ENCODE measurements at regions not wholly inside any gene's neighbourhood (a gene's known extent, or its start where the extent isn't known, plus 50 kb on each side); places are given as distances from the start of the nearest gene placed in this dataset.

DNA sequence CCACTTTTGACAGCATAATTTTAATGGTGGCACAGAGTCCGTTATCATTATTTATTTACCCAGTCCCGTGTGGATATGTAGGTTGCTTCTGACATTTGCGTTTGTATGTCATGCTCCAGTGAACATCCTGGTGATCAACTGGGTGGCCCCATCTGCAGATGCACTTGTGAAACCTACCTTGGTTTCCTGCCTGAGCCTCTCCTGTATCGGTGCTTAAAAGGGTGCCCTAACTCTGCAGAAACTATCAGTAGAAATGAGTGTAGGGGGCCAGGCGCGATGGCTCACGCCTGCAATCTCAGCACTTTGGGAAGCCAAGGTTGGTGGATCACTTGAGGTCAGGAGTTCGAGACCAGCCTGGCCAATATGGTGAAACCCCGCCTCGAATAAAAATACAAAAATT lies 92.1 kb upstream of the IER5L start:
- DNase-seq (ENCODE audit: low read depth, low spot score) = no peak

DNA sequence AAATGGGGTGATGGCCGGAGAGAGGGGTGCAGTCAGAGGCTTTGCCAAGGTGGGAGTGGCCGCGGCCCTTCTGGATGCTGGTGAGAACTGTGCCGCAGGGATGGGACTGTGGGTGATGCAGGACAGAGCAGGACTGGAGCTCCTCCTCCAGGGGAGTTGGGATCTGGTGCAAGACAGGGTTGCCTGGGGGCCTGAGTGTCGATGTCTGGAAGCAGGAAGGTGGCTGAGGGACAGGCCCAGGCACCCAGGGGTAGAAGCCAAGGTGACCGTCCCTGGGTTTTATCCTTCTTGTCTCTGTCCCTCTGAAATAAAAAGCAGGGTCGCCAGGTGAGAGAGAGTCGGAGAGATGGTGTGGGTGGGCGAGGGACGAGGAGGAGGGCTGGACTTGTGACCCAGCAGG lies 89.1 kb upstream of the IER5L start:
- no peak for DNase-seq (ENCODE audit: low read depth, low spot score)

DNA sequence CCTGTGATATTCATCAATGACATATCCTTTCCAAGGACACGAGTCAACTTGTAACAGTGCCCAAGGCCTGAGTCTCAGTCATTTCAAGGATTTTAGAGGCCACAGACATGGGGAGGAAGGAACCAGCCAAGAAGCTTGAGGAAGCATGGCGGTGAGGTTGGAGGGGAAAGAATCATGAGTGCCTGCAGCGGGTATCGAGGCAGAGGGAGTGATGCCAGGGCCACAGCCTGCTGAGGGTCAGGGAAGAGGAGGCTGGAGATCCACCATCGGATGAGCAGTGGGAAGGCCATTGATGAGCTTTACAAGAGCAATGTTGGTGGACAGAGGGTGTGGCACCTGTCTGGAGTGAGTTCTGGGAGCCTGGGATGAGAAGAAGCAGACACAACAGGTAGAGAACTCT lies 88.5 kb upstream of the IER5L start:
- DNase-seq (ENCODE audit: low read depth, low spot score) = no peak

DNA sequence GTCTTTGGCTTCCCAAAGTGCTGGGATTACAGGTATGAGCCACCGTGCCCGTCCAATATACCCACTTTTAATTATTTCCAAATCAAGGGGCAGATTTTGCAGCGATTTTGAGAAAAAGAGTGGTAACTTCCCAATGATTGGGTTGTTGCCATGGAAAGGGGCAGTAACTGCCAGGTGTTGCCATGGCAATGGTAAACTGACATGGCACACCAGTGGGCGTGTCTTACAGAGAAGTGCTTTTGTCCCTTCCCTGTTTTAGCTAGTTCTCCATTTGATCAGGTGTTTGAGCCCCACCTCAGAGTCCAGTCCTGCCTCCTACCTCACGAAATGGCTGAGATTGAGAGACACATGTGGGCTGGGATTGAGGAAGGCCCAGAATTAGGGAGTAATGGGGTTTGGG lies 86.3 kb upstream of the IER5L start:
- DNase-seq (ENCODE audit: low read depth, low spot score) = no peak

DNA sequence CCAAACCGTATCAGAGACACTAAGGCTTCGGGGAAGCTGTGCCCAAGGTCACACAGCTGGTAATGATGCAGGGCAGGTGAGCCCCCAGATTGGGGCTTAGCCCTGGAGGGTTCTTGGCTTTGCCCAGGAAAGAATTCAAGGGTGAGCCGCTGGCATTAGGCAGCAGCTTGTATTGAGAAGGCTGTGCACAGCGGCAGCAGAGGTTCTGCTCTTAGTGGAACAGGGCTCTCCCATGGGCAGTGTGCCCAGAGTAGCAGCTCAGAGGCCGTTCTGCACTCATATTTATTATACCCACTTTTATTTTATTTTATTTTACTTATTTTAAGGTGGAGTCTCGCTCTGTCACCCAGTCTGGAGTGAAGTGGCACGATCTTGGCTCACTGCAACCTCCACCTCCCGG lies 85.8 kb upstream of the IER5L start:
- no peak for DNase-seq (ENCODE audit: low read depth, low spot score)

DNA sequence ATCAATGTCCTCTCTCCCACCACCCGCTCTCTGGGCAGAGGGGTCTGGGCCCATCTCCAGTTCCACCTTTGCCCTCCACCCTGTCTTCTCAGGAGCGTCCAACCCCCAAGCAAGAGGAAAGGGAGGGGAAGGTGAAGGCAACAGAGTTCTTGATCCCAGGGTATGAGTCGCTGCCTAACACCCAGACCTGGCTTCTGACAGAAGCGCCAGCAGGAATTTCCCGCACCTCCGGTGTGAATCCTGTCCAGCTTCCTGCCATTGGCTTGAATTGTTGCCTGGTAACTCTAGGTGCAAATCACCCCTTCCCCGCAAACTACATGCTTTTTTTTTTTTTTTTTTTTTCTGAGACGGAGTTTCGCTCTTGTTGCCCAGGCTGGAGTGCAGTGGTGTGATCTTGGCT lies 84.2 kb upstream of the IER5L start:
- no peak for DNase-seq (ENCODE audit: low read depth, low spot score)

DNA sequence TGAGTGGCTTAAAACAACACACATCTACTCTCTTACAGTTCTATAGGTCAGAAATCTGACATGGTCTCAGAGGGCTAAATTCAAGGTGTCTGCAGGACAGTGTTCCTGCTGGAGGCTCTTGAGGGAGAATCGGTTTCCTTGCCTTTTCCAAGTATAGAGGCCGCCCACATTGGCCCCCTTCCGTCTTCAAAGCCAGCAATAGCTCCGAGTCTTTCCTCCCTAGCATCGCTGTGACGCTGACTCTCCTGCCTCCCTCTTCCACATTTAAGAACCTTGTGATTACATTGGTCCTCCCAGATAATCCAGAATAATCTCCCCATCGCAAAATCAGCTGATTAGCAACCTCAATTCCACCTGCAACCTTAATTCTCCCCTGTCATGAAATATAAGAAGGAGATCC lies 81.3 kb upstream of the IER5L start:
- no peak for DNase-seq (ENCODE audit: low read depth, low spot score)

DNA sequence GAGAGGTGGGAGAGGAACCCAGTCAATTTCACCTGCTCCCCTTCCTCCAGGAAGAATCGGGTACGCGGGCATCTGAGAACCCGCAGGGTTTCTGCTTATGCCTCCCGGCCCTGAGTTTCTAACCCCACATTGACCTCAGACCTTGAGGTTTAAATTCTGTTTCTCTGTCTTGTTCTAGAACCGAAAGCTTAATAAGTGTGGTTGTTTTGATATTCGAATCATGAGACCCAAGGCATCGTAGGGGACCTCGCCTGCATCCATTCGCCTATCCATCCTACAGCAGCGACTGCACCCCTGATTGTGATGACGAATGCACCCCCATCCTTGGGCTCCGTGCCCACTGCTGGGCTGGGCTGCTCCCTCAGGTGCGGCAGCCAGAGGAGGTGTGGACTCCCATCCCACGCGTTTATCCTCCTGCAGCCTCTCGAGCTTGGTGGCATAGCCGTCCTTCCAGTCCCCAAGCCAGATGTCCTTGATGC lies 80.8 kb upstream of the IER5L start:
- no peak for DNase-seq (ENCODE audit: low read depth, low spot score)

DNA sequence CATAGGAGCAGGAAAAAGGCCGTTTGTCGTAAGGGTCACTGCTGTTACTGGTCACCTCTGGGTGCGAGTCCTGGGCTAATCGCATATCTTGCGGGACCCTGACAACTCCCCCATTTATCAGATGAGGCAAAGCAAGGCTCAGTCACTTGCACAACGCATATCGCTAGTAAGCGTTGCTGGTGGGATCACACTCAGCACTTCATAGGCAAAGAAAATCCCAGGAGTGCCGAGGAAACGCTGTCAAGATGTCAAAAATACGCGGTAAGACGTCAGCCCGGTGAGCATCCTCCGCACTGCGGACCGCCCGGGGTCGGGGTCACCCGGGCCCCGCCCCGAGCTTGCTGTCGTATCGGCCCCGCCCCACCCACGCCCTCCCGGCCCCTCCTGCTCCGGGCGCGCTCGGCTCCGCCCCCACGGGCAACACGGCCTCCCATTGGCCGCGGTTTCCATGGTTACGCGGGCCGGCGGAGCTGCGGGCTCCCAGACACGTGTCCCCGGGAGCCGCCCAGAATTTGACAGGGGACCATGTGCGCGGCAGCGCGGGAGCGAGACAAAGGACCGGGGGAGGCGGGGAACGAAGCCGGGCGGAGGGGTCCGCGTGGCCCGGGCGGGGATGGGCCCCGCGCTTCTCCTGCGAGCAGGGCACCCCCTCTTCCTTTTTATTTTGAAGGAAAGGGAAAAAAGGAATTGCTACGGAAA lies 80.2 kb upstream of the IER5L start:
- DNase-seq (ENCODE audit: low read depth, low spot score) = peak; percentile 71

DNA sequence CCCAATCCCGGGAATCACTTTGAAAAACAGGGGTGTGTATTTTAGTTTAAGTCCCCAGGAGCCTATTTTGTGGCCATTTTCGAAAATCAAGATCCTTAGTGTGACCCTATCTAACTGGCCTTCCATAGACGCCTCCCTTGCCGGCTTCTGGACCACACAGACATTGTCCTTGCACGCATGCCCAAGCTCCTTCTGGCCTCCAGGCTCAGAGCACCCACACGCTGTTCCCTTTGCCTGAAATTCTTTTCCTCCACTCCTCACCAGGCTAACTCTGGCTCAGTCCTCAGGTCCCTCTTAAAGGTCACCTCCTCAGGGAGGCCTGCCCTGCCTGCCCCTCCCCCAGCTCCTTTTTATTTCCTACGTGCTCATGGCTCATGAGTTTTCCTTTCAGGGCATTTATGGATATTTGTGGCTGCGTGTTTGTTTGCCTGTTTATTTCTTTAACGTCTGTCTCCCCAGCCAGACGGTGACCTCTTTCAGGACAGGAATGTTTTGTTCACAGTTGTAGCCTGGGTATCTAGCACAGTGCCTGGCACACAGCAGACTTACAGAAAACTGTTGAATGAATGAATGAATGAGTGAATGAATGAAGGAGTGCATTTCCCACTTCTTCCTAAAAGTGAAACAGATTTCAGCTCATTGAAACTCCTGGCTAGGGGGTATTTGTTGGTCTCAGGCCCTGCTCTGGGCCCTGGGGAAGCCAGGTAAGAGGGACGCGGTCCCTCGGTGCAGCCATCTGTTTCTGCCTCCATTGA lies 79.1 kb upstream of the IER5L start:
- no peak for DNase-seq (ENCODE audit: low read depth, low spot score)

DNA sequence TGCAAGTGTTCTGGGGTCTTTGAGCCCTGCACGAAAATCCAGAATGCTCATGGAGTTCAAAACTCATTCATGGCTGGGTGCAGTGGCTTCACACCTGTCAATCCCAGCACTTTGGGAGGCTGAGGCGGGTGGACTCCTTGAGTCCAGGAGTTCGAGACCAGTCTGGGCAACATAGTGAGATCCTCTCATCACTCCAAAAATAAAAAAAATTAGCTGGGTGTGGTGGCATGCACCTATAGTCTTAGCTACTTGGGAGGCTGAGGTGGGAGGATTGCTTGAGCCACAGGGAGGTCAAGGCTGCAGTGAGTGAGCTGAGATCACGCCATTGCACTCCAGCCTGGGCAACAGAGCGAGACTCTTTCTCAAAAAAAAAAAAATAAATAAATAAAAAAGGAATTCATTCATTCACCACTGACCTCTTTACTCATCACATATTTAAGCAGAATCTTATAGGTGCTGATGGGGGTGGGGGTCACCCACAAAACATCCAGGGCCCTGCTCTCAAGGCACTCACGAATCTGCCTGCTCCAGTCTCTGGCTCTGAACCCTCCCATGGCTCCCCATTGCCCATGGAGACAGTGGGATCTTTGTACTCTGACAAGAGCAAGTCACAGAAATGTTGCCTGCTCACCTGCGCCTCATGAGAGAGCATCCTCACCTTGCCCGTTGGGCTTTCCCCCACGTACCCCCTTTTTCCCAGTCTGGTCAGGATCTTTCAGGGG lies 76.7 kb upstream of the IER5L start:
- DNase-seq (ENCODE audit: low read depth, low spot score) = no peak

DNA sequence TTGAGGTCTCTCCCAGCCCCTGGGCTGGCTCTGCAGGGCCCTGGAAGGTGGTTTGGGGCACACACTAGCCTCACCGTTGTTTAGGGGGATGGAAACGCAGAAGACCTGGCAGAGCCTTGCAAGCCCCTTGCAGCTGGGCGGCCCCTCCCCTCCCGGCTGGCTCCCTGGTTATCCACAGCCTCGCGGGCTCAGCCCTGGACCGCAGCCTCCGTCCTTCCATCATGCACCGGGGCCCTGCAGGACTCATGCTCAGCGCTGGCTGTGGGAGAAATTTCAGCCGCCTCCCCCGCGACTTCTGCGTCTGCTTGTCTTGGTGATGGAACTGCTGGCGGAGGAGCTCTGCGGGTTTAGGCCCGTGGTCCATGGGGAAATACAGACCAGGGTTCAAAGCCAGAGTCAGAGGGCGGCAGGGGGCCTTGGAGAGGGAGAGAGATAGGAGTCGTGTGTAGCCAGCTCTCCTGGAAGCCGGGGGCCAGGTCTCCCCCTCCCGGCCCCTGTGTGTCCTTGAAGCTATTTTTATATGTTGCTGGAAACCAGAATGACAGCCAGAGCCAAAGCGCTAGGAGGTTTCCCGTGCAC lies 75.8 kb upstream of the IER5L start:
- DNase-seq (ENCODE audit: low read depth, low spot score) = no peak

DNA sequence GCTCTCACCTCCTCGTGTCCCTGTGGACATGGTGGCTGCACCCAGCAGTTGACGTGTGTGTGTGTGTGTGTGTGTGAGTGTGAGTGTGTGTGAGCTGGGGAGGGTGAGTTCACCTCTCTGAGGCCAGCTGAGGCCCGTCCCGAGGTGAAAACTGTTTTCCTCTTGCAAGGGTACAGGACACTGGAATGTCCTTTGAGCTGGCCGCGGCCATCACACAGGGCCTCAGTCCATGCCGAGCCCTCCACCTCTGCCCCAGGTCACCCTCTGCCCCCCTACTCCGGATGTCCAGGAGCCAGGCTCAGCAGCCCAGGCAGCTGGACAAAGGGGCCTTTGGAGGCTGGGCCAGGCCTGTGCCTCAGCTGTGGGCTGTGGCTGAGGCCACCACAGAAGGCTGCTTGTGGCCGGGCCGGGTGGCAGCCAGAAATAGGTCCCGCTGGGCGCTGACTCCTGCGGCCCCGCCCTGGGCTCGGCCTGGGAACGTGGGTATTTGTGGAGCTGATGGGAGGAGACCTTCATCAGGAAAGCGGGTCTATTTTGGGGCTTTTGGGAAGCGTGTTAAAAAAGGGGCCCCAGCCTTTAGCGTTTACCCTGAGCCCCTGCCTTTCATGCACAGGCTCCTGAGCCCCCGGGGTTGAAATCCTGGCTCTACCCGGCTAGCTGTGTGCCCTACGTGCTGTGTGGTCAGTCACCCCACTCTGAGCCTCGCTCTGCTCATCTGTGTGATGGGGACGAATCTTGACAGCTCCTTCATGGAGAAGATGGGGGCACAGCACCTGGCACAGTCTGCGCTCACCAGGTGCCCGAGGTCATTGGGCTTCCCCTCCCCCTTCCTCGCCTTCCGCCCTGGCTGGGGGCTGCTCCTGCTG lies 75.1 kb upstream of the IER5L start:
- DNase-seq (ENCODE audit: low read depth, low spot score) = no peak

DNA sequence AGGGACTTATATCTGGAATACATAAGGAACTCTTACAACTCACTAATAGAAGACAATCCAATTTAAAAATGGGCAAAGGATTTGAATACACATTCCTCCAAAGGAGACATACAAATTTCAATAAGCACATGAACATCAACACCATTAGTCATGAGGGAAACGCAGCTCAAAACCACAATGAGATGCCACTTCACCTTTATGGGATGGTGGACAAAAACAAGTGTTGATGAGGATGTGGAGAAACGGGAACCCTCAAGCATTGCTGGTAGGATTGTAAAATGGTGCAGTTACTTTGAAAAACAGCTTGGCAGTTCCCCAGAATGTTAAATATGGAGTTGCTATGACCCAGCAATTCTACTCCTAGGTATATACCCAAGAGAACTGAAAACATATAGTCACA lies 72.7 kb upstream of the IER5L start:
- no peak for DNase-seq (ENCODE audit: low read depth, low spot score)

DNA sequence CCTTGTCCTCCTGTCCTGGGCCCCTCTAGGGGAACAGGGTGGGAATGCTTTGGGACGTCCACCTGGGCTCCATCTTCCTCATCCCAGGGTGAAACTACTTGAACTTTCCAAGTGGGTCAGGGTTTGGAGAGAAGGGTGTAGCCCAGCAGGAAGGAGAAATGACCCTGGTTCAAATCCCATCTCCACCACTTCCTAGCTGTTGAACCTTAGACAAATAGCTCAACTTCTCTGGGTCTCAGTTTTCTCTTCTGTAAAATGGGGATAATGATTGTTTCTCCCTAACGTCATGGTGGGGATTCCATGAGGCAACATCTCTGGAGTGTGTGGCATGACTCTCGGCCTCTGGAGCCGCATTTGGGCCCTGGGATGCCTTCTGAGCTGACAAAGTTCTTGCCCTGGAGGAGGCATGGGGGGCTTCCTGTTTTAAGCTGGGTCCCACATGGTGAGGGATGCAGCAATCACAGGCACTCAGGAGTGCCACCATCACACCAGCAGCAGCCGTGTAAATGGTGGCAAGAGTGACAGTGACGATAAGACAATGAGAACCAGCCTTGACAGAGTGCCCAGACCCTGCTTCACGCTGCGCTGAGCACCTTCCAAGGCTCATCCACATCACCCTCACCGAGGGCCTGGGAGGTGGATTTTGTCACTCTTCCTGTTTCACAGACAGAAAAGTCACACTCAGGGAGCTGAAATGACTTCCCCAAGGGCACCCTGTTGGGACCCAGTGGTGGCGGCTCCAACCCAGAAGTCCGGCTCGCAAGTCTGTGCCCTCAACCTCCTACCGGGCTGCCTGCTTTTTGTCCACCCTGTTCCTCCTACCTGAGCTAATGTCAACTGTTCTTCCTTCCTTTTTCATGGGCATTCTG lies 69.5 kb upstream of the IER5L start:
- no peak for DNase-seq (ENCODE audit: low read depth, low spot score)

DNA sequence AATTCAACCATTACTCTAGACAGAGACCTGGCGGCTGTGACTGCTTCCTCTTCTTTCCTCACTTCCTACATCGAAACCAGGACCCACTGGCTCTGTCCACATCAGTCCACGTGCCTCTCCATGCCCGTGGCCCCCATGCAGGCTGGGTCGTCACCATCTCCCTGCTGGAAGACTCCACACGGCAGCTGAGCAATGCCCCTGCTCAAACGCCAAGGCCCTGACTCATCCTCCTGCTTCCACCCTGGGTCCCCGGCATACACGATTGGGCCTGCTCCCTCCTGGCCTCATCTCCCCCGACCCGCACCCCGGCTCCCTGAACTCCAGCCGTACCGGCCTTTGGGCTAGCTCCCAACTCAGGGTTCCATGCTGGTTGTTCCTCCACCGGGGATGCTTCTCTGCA lies 67.2 kb upstream of the IER5L start:
- no peak for DNase-seq (ENCODE audit: low read depth, low spot score)

DNA sequence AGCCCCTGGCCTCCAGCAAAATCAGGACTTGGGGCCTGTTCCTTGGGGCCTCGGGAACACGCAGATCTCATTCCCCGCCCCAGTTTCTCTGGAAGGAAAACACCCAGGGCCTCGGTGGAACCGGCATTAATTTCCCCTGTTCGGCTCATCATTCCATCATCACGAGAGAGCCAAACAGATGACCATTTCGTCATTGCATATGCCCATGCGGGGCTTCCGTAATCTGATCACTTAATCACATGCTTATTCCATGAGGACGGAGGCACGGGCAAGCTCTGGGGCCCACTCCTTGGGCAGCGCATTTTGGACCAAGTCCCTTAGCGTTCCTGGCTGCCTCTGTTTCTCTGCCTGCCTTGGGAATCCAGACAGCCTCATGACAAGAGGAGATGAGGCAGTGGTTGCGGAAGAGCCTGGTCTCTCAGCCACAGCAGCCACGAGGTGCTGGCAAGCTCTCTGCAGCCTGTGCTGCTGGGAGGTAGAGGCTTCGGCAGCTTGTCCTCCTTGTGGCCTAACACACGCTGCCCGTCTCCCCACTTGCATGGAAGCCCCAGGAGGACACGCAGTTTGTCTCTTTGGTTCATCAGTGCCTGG lies 65.0 kb upstream of the IER5L start:
- no peak for DNase-seq (ENCODE audit: low read depth, low spot score)

DNA sequence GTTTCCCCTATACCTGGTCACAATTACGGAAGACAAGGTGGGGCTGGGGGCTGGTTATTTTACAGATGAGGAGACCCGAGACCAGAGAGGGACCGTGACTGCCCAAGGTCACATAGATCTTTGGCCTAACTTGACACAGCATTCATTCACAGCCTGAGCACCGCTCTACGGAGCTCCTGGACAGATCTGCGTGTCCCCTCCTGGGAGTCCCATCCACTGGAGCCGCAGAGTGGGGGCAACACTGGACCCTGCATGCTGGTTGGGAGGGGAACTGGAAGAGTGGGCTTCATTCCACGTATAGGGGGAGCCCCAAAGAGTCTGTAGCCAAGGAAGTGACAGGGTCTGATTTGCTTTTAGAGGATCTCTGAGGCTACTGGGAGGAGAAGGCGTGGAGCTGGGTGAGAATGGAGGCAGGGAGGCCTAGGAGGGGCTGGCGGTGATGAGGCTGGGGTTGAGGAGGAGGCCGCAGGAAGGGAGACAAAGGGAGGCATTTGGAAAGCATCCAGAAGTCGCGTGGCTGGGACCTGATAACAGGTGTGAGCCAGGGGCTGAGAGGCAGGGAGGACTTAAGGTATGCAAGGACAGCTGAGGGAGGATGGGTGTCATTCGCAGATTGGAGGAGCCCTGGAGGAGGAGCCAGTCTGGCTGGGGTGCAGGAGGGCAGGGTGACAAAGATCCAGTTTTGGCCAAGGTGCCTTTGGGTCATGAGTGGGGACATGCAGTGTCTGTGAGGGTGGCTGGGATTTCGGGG lies 64.3 kb upstream of the IER5L start:
- DNase-seq (ENCODE audit: low read depth, low spot score) = no peak

DNA sequence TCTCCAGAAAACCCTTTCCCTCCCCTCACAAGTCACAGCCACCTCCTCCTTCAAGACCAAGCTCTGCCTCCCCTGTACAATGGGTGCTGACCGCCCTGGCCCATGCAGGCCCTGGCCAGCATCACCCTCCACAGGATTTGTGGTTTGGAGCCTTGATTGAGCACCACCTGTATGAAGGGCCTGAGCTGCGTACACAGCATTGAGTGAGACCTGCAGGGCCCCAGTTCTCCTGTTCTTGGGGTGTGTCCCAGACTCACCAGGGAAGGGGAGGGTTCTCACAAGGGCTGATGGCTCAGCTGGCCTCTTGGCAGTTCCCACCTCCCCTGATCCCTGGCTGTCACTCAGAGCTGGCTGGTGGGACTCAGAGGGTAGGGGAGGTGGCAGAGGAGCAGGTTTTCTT lies 63.7 kb upstream of the IER5L start:
- no peak for DNase-seq (ENCODE audit: low read depth, low spot score)
